ENCODE measurements at regions not wholly inside any gene's neighbourhood (a gene's known extent, or its start where the extent isn't known, plus 50 kb on each side); places are given as distances from the start of the nearest gene placed in this dataset.

GRCh38 chr14:44041700-44042099, 465.4 kb downstream of the FSCB start:
- intact Hi-C loops (cut with DNase I; ENCODE audit: low total_unique reads): no loop called here
- no peak for TF ChIP-seq POLR2AphosphoS5 (IDR thresholded peaks at IDR 0.05)
- no peak for TF ChIP-seq POLR2A (IDR thresholded peaks at IDR 0.05)
- TF ChIP-seq, protein P1, sequence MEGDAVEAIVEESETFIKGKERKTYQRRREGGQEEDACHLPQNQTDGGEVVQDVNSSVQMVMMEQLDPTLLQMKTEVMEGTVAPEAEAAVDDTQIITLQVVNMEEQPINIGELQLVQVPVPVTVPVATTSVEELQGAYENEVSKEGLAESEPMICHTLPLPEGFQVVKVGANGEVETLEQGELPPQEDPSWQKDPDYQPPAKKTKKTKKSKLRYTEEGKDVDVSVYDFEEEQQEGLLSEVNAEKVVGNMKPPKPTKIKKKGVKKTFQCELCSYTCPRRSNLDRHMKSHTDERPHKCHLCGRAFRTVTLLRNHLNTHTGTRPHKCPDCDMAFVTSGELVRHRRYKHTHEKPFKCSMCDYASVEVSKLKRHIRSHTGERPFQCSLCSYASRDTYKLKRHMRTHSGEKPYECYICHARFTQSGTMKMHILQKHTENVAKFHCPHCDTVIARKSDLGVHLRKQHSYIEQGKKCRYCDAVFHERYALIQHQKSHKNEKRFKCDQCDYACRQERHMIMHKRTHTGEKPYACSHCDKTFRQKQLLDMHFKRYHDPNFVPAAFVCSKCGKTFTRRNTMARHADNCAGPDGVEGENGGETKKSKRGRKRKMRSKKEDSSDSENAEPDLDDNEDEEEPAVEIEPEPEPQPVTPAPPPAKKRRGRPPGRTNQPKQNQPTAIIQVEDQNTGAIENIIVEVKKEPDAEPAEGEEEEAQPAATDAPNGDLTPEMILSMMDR (IDR thresholded peaks at IDR 0.05 in 8 of 11, conservative IDR thresholded peaks at IDR 0.05 in 3 of 11): no peak
- Histone ChIP-seq H3K36me3 (no peaks in the 10 kb centered on the region), H3K9me3 (peaks cover 0 to 52% (median 24%) of the 10 kb centered on the region in 8 donors), H3K4me3 (no peak overlapping the region), H3K4me1 (no peaks in the 10 kb centered on the region), H3K27ac (no peak overlapping the region), H3K27me3 (replicated peaks in 1 of 7) (no peaks in the 10 kb centered on the region)
- no peak for DNase-seq
- 56 to 73% (median 62%) methylated on average over 2 of the region's 2 CpGs for WGBS, 5 donors

DNA sequence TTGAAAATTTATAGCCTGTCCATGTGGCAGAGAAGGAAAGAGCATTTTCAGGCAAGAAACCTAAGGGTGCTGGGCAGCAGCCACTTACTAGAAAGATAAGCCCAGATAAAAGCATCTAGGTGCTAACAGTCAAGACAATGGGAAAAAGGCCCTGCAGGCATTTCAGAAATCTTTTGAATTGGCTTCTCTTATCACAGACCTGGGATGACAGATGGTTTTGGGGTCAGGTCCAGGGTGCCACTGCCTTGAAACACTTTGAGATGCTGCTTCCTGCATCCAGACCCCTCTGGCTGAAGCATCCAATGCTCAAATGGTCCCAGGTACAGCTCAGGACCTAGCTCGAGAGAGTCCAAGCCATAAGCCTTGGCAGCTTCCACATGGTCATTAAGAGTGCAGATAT, 466.5 kb downstream of the FSCB start:
- no peaks in the 10 kb centered on the region for H3K4me1 ChIP-seq
- no peak overlapping the region for H3K27ac ChIP-seq
- no peak overlapping the region for H3K4me3 ChIP-seq
- TF ChIP-seq POLR2AphosphoS5 (IDR thresholded peaks at IDR 0.05) (no peak), POLR2A (IDR thresholded peaks at IDR 0.05) (no peak)
- TF ChIP-seq, protein P1 (IDR thresholded peaks at IDR 0.05 in 8 of 11, conservative IDR thresholded peaks at IDR 0.05 in 3 of 11): no peak
- DNase-seq: no peak
- no peaks in the 10 kb centered on the region for H3K36me3 ChIP-seq
- no peaks in the 10 kb centered on the region for H3K27me3 ChIP-seq (replicated peaks in 1 of 7)
- H3K9me3 ChIP-seq: peaks cover 0 to 46% (median 24%) of the 10 kb centered on the region in 8 donors
- intact Hi-C loops (cut with DNase I; ENCODE audit: low total_unique reads): no loop called here
- WGBS, 5 donors: 60 to 100% (median 71%) methylated on average over 1 of the region's 1 CpG

DNA sequence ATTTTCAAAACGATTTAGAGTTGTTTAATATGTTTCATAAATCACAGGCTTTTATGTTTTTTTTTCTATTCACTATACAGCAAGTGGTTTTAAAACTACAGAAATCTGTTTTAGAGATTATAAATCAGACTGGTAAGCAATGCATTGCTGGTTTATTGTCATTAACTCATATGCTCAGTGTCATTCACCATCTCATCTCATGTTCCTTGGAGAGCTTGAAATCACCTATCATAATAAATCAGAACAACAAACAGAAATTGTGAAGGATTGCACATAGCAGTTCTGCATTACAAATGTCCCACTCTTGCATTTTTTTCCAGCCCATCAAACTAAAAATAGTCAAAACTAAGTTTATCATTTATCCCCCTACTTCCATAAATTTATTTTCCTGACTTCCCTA, 470.8 kb downstream of the FSCB start:
- intact Hi-C loops (cut with DNase I; ENCODE audit: low total_unique reads): no loop called here
- 31 to 43% (median 41%) methylated on average over 1 of the region's 1 CpG for WGBS, 5 donors

DNA sequence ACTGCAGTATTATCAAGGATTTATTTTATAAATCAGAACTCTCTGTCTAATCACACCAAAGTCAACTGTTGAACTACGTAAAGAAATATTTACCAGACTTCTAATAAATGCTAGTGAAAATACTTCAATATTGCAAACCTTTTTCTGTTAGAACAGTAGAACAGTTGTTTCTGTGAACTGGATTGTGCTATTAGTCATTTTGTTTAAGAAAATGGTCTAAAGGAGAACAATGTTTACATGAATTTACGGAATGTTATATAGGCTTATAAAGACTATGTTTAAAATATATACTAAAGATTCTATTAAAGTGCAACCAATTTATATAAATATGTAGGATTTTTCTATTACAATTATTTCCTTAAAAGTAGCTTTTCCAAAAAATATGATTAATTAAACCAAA, 471.4 kb downstream of the FSCB start:
- no peak for TF ChIP-seq POLR2A (IDR thresholded peaks at IDR 0.05)
- TF ChIP-seq, protein P1 (IDR thresholded peaks at IDR 0.05 in 8 of 11, conservative IDR thresholded peaks at IDR 0.05 in 3 of 11): no peak
- TF ChIP-seq POLR2AphosphoS5 (IDR thresholded peaks at IDR 0.05): no peak
- WGBS, 5 donors: 90 to 93% (median 92%) methylated on average over 2 of the region's 2 CpGs
- DNase-seq: no peak
- no peak overlapping the region for H3K4me3 ChIP-seq
- H3K27ac ChIP-seq: no peak overlapping the region
- H3K9me3 ChIP-seq: peaks cover 0 to 35% (median 19%) of the 10 kb centered on the region in 8 donors
- H3K27me3 ChIP-seq (replicated peaks in 1 of 7): no peaks in the 10 kb centered on the region
- H3K4me1 ChIP-seq: no peaks in the 10 kb centered on the region
- H3K36me3 ChIP-seq: no peaks in the 10 kb centered on the region
- intact Hi-C loops (cut with DNase I; ENCODE audit: low total_unique reads): no loop called here

More for the DNA sequence above, 470.8 kb downstream of the FSCB start:
- TF ChIP-seq POLR2AphosphoS5 (IDR thresholded peaks at IDR 0.05) (no peak), POLR2A (IDR thresholded peaks at IDR 0.05) (no peak)
- TF ChIP-seq, protein P1 (IDR thresholded peaks at IDR 0.05 in 8 of 11, conservative IDR thresholded peaks at IDR 0.05 in 3 of 11): no peak
- Histone ChIP-seq H3K9me3 (peaks cover 0 to 41% (median 24%) of the 10 kb centered on the region in 8 donors), H3K4me3 (no peak overlapping the region), H3K36me3 (no peaks in the 10 kb centered on the region), H3K4me1 (no peaks in the 10 kb centered on the region), H3K27ac (no peak overlapping the region), H3K27me3 (replicated peaks in 1 of 7) (no peaks in the 10 kb centered on the region)
- no peak for DNase-seq

All from spleen (tissue), 11 donors.